H9 (cell line): ENCODE measurements at regions not wholly inside any gene's neighbourhood (a gene's known extent, or its start where the extent isn't known, plus 50 kb on each side); places are given as distances from the start of the nearest gene placed in this dataset.

Source experiments
- DNase-seq: peaks from one replicate; pipeline ENCODE4 v3.0.0-alpha.2; 2017
- H2AFZ ChIP-seq: one replicate; pipeline ENCODE4 v1.6.1; 2013; ENCODE audit warnings: mild to moderate bottlenecking, low read length, control low read depth, moderate library complexity
- H2AK5ac ChIP-seq: 2 replicates; pipeline ENCODE4 v1.6.1; 2013; ENCODE audit warnings: low read length, control low read depth, mixed read lengths; ENCODE audit not compliant: insufficient read length
- H2BK120ac ChIP-seq: one replicate; pipeline ENCODE4 v1.6.1; 2013; ENCODE audit warnings: low read depth, mild to moderate bottlenecking, low read length, control low read depth, inconsistent platforms; ENCODE audit not compliant: poor library complexity, severe bottlenecking
- H2BK12ac ChIP-seq: 2 replicates; pipeline ENCODE4 v1.6.1; 2013; ENCODE audit warnings: low read length, control low read depth, mixed read lengths, low read depth; ENCODE audit not compliant: insufficient read length
- H2BK15ac ChIP-seq: 2 replicates; pipeline ENCODE4 v1.6.1; 2013; ENCODE audit warnings: low read depth, low read length, control low read depth
- H2BK20ac ChIP-seq: one replicate; pipeline ENCODE4 v1.6.1; 2013; ENCODE audit warnings: low read depth, mild to moderate bottlenecking, low read length, control low read depth, inconsistent platforms; ENCODE audit not compliant: poor library complexity, severe bottlenecking
- H2BK5ac ChIP-seq: 2 replicates; pipeline ENCODE4 v1.6.1; 2013; ENCODE audit warnings: low read length, control low read depth, mixed read lengths; ENCODE audit not compliant: insufficient read length
- H3K14ac ChIP-seq: 2 replicates; pipeline ENCODE4 v1.6.1; 2013; ENCODE audit warnings: low read length, control low read depth; ENCODE audit not compliant: insufficient read depth
- H3K18ac ChIP-seq: 2 replicates; pipeline ENCODE4 v1.6.1; 2013; ENCODE audit warnings: low read depth, mild to moderate bottlenecking, mixed read lengths, low read length, control low read depth; ENCODE audit not compliant: insufficient read length
- H3K23ac ChIP-seq: 2 replicates; pipeline ENCODE4 v1.6.1; 2013; ENCODE audit warnings: low read length, control low read depth, mixed read lengths, low read depth; ENCODE audit not compliant: insufficient read length
- H3K23me2 ChIP-seq: 2 replicates; pipeline ENCODE4 v1.6.1; 2013; ENCODE audit warnings: low read depth, mild to moderate bottlenecking, mixed read lengths, low read length, control low read depth; ENCODE audit not compliant: insufficient read length, poor library complexity, severe bottlenecking
- H3K27ac ChIP-seq: 2 replicates; pipeline ENCODE4 v1.5.1; 2013; ENCODE audit warnings: low read length, control low read depth, mixed read lengths, low read depth; ENCODE audit not compliant: insufficient read length
- H3K27me3 ChIP-seq: 2 replicates; pipeline ENCODE4 v1.6.1; 2013; ENCODE audit warnings: low read length, control low read depth, inconsistent platforms; ENCODE audit not compliant: insufficient read depth
- H3K4ac ChIP-seq: 2 replicates; pipeline ENCODE4 v1.6.1; 2013; ENCODE audit warnings: low read depth, mild to moderate bottlenecking, control low read depth, inconsistent platforms, low read length, moderate library complexity
- H3K4me1 ChIP-seq: 2 replicates; pipeline ENCODE4 v1.6.1; 2013; ENCODE audit warnings: low read length, control low read depth, inconsistent platforms; ENCODE audit not compliant: insufficient read depth
- H3K4me2 ChIP-seq: 2 replicates; pipeline ENCODE4 v1.6.1; 2013; ENCODE audit warnings: low read length, control low read depth, mixed read lengths; ENCODE audit not compliant: insufficient read length, insufficient read depth
- H3K56ac ChIP-seq: 2 replicates; pipeline ENCODE4 v1.6.1; 2013; ENCODE audit warnings: low read depth, mild to moderate bottlenecking, mixed read lengths, low read length, control low read depth; ENCODE audit not compliant: insufficient read length
- H3K79me1 ChIP-seq: 2 replicates; pipeline ENCODE4 v1.6.1; 2013; ENCODE audit warnings: low read depth, mild to moderate bottlenecking, moderate library complexity, low read length, control low read depth, inconsistent platforms; ENCODE audit not compliant: insufficient read depth, poor library complexity, severe bottlenecking
- H3K79me2 ChIP-seq: 2 replicates; pipeline ENCODE4 v1.6.1; 2013; ENCODE audit warnings: low read length, control low read depth, inconsistent platforms; ENCODE audit not compliant: insufficient read depth
- H3K9ac ChIP-seq: 2 replicates; pipeline ENCODE4 v1.6.1; 2013; ENCODE audit warnings: low read length, control low read depth, mixed read lengths; ENCODE audit not compliant: insufficient read length; ENCODE audit errors: extremely low read depth
- H3K9me3 ChIP-seq: one replicate; pipeline ENCODE4 v1.6.1; 2013; ENCODE audit warnings: low read depth, low read length, inconsistent platforms; ENCODE audit not compliant: control insufficient read depth
- H3T11ph ChIP-seq: one replicate; pipeline ENCODE4 v1.6.1; 2013; ENCODE audit warnings: mild to moderate bottlenecking, low read length, control low read depth, inconsistent platforms
- H4K20me1 ChIP-seq: one replicate; pipeline ENCODE4 v1.6.1; 2013; ENCODE audit not compliant: control insufficient read depth, insufficient read length, insufficient read depth
- H4K5ac ChIP-seq: 2 replicates; pipeline ENCODE4 v1.6.1; 2013; ENCODE audit warnings: low read depth, mild to moderate bottlenecking, mixed read lengths, low read length, control low read depth; ENCODE audit not compliant: insufficient read length
- H4K8ac ChIP-seq: replicated peaks from 2 replicates; pipeline ENCODE4 v1.6.1; 2013; ENCODE audit warnings: low read length, control low read depth, mixed read lengths, low read depth; ENCODE audit not compliant: insufficient read length
- H4K91ac ChIP-seq: 2 replicates; pipeline ENCODE4 v1.6.1; 2013; ENCODE audit warnings: low read depth, mild to moderate bottlenecking, moderate library complexity, mixed read lengths, low read length, control low read depth; ENCODE audit not compliant: insufficient read length
- H3K27ac Mint-ChIP-seq, 3 experiments: 2 replicates in 2 of 3; 3 replicates in 1 of 3; pipeline ENCODE4 v1.8.0; 2020 to 2021; ENCODE audit warnings: mixed read lengths in 3 of 3, mild to moderate bottlenecking in 1 of 3, moderate library complexity in 1 of 3
- H3K27me3 Mint-ChIP-seq: 2 replicates; pipeline ENCODE4 v1.8.0; 2021; ENCODE audit warnings: low read depth, mild to moderate bottlenecking, moderate library complexity, mixed read lengths
- H3K36me3 Mint-ChIP-seq, 3 experiments: 2 replicates in 2 of 3; 3 replicates in 1 of 3; pipeline ENCODE4 v1.8.0; 2020 to 2021; ENCODE audit warnings: low read depth in 3 of 3, mixed read lengths in 3 of 3; ENCODE audit not compliant: insufficient read depth in 1 of 3
- H3K4me1 Mint-ChIP-seq, 2 experiments: 2 replicates each; pipeline ENCODE4 v1.8.0; 2020; ENCODE audit warnings: mixed read lengths in 2 of 2
- H3K4me3 Mint-ChIP-seq, 2 experiments: 2 replicates in 1 of 2; 3 replicates in 1 of 2; pipeline ENCODE4 v1.8.0; 2020 to 2021; ENCODE audit warnings: mild to moderate bottlenecking in 2 of 2, mixed read lengths in 2 of 2, moderate library complexity in 1 of 2
- H3K9me3 Mint-ChIP-seq, 2 experiments: 2 replicates in 1 of 2; 3 replicates in 1 of 2; pipeline ENCODE4 v1.8.0; 2020; ENCODE audit warnings: mild to moderate bottlenecking in 2 of 2, mixed read lengths in 2 of 2, moderate library complexity in 1 of 2
- WGBS: extraction: QIAGEN DNeasy Blood & Tissue Kit; methylation state at CpG from one replicate; pipeline ENCODE4 v1.1.7; 2013; ENCODE audit warnings: missing lambda C conversion rate, low lambda C conversion rate, mixed read lengths; ENCODE audit not compliant: insufficient read length; ENCODE audit errors: extremely low coverage; 5-methylcytosine and 5-hydroxymethylcytosine counted together
- TF ChIP-seq, protein P1 (sequence below): fragments of 200-600 bp; sonication (generic); conservative IDR thresholded peaks from 3 replicates; pipeline ENCODE4 v1.8.0; 2021; ENCODE audit warnings: antibody characterized with exemption, mild to moderate bottlenecking

DNA sequence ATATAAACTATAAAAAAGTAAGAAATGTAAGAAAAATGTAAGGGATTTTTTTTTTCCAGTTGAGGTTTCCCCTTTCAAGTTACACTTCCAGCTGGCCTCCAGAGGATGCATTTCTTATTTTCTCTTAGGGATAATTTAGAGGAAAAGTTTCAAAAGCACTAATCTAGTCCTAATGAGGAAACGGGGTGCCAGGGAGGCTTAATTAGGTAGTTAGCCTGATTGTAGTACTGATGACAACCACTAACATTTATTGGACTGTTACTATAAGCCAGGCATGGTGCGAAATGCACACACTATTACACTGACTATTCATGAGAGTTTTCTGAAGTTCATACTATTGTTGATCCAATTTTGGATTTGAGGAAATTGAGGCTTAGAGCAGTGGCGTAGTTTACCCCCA, 290.8 kb upstream of the FMN2 start:
- H4K91ac ChIP-seq = no peak overlapping the region
- Mint-ChIP-seq H3K4me1 (peaks cover 2% of the 10 kb centered on the region in 2 experiments; a peak in 3 of 4 replicates), H3K4me3 (no peak overlapping the region), H3K9me3 (no peaks in the 10 kb centered on the region), H3K27ac (no peak overlapping the region), H3K27me3 (no peaks in the 10 kb centered on the region), H3K36me3 (no peaks in the 10 kb centered on the region)
- H2AFZ ChIP-seq = no peak overlapping the region
- no peak overlapping the region for H3T11ph ChIP-seq
- no peak overlapping the region for H3K14ac ChIP-seq
- H3K27me3 ChIP-seq = no peaks in the 10 kb centered on the region
- H2BK5ac ChIP-seq = no peak overlapping the region
- no peak overlapping the region for H3K18ac ChIP-seq
- H3K23ac ChIP-seq = no peak overlapping the region
- H2BK12ac ChIP-seq = no peak overlapping the region
- WGBS = no CpG with 5 or more reads among the region's 3 CpGs
- H4K8ac ChIP-seq = no peak overlapping the region
- no peak overlapping the region for H3K4ac ChIP-seq
- no peaks in the 10 kb centered on the region for H4K20me1 ChIP-seq
- H2BK15ac ChIP-seq = no peak overlapping the region
- no peaks in the 10 kb centered on the region for H3K79me2 ChIP-seq
- H2BK20ac ChIP-seq = no peak overlapping the region
- H3K27ac ChIP-seq = no peak overlapping the region
- H3K4me1 ChIP-seq = no peaks in the 10 kb centered on the region
- H3K56ac ChIP-seq = no peak overlapping the region
- H2BK120ac ChIP-seq = no peak overlapping the region
- no peak overlapping the region for H4K5ac ChIP-seq
- H3K79me1 ChIP-seq = no peaks in the 10 kb centered on the region
- TF ChIP-seq, protein P1, sequence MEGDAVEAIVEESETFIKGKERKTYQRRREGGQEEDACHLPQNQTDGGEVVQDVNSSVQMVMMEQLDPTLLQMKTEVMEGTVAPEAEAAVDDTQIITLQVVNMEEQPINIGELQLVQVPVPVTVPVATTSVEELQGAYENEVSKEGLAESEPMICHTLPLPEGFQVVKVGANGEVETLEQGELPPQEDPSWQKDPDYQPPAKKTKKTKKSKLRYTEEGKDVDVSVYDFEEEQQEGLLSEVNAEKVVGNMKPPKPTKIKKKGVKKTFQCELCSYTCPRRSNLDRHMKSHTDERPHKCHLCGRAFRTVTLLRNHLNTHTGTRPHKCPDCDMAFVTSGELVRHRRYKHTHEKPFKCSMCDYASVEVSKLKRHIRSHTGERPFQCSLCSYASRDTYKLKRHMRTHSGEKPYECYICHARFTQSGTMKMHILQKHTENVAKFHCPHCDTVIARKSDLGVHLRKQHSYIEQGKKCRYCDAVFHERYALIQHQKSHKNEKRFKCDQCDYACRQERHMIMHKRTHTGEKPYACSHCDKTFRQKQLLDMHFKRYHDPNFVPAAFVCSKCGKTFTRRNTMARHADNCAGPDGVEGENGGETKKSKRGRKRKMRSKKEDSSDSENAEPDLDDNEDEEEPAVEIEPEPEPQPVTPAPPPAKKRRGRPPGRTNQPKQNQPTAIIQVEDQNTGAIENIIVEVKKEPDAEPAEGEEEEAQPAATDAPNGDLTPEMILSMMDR = no peak
- H3K4me2 ChIP-seq = no peak overlapping the region
- H3K9me3 ChIP-seq = no peaks in the 10 kb centered on the region
- no peak overlapping the region for H3K9ac ChIP-seq
- H3K23me2 ChIP-seq = no peaks in the 10 kb centered on the region
- DNase-seq = no peak
- no peak overlapping the region for H2AK5ac ChIP-seq
